ENCODE measurements at regions not wholly inside any gene's neighbourhood (a gene's known extent, or its start where the extent isn't known, plus 50 kb on each side); places are given as distances from the start of the nearest gene placed in this dataset.
"Not testable (repeated sequence)": the region's sequence is repeated elsewhere in the genome, so short reads cannot be mapped to it uniquely, and the experiment has no call there.

DNA sequence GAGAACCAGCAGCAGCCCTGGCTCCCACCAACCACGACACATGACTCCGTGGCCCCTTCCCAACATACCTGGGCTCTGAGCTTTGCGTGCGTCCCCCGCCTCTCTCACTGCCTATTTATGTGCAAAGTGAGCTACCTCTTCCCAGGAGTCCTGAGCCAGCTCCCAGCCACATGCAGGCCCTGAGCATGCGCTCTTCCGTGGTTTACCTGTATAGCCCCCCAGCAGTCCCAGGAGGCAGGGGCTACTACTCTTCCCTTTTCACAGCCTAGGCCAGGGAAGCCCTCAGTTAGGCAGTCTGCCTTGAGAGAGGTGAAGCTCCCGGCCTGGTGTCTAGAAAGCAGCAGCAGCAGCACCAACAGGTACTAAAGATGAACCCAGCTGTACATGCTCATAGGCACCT, 114.8 kb upstream of the CDYL start:
- in situ Hi-C loops (cut with MboI; ENCODE audit: low pct_unique_long_range_greater_than_20kb, low sequenced_read_pairs) = no loop called here
- DNase-seq = no peak

DNA sequence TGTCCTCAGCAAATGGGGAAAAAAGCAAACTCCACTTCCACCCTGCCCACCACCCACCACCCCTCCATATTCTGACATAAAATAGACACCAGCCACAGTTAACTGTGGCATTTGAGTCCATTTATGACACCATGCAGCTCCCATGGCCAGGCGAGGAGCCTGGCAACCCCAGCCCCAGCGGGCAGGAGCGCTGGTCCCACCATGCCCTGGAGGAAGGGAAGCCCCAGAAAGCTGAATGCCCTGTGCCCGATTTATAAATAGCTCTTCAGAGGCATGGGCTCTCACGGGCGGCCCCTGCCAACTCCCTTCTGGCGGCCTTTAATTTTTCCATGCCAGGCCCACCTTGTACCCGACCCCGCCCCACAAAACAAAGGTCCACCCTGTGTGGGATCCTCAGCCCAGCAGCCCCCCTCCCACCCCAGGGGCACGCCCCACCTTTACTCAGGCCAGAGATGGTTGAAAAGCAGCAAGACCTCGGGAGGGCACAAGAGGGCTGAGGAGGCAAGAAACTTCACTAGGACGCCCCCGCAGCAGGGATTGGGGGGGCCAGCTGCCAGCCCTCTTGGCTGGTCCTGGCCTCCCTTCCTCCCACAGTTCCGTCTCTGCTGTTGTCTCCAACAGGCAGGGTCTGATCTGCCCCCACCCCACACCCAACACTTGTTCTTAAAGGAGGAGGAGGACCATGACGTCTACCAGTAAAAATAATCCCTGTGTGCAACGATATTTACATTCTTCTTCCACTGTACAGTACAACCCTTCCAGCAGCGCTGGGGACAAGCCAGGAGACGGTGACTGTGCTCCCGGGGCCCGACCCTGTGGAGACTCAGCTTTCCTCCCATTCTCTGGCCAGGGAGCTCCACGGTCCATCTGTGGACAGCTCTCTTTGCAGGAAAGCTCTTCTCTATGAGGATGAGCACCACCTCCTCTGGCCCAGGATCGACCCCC, 115.6 kb upstream of the CDYL start:
- in situ Hi-C loops (cut with MboI; ENCODE audit: low pct_unique_long_range_greater_than_20kb, low sequenced_read_pairs) = no loop called here
- no peak for DNase-seq

DNA sequence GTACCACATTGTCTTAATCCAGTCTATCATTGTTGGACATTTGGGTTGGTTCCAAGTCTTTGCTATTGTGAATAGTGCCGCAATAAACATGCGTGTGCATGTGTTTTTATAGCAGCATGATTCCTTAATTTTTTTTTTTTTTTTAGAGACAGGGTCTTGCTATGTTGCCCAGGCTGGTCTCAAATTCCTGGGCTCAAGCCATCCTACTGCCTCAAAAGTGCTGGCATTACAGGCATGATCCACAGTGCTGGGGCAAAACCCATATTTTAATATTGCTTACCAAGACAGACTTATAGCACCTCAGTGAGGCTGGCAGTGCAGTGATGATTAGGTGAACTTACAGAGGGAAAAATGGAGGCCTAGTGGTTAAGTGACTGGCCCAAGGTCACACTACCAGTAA, 116.5 kb upstream of the CDYL start:
- in situ Hi-C loops (cut with MboI; ENCODE audit: low pct_unique_long_range_greater_than_20kb, low sequenced_read_pairs); DNase-seq: not testable (repeated sequence)

DNA sequence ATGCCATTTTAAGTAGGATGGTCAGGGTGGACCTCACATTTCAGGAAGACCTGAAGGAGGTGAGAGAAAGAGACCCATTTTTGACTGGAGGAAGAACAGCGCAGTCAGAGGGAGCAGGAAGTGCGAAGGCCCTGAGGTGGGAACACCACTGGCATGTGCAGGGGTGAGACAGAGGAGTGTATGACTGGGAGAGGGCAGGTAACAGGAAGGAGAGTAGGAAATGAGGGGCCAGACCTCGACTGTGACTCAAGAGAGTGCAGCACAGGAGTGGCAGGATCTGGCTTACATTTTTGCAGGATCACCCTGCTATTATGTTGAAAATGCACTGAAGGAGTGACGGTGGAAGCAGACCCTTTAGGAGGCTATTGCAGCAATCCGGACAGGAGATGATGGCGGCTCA, 117.7 kb upstream of the CDYL start:
- in situ Hi-C loops (cut with MboI; ENCODE audit: low pct_unique_long_range_greater_than_20kb, low sequenced_read_pairs) = no loop called here

DNA sequence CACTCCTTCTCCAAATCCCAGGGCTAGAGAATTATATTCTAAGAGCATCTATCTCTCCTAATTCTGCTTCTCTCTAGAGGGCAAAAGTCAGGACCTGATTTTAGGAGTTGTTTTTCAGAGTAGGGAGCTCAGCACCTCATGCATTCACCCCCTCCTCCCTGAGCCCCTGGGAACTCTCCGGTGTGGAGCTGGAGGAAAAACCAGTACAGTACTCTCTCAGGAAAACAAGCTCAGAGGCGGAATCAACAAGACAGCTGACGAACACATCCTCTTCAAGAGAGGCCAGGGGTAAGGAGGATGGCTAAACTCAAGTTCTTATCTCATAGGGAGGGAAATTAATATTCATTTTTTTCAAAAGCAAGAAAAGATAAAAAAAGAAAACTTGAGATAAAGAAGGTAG, 120.1 kb upstream of the CDYL start:
- DNase-seq = no peak
- in situ Hi-C loops (cut with MboI; ENCODE audit: low pct_unique_long_range_greater_than_20kb, low sequenced_read_pairs) = no loop called here

More for the DNA sequence above, 117.7 kb upstream of the CDYL start:
- DNase-seq = no peak

DNA sequence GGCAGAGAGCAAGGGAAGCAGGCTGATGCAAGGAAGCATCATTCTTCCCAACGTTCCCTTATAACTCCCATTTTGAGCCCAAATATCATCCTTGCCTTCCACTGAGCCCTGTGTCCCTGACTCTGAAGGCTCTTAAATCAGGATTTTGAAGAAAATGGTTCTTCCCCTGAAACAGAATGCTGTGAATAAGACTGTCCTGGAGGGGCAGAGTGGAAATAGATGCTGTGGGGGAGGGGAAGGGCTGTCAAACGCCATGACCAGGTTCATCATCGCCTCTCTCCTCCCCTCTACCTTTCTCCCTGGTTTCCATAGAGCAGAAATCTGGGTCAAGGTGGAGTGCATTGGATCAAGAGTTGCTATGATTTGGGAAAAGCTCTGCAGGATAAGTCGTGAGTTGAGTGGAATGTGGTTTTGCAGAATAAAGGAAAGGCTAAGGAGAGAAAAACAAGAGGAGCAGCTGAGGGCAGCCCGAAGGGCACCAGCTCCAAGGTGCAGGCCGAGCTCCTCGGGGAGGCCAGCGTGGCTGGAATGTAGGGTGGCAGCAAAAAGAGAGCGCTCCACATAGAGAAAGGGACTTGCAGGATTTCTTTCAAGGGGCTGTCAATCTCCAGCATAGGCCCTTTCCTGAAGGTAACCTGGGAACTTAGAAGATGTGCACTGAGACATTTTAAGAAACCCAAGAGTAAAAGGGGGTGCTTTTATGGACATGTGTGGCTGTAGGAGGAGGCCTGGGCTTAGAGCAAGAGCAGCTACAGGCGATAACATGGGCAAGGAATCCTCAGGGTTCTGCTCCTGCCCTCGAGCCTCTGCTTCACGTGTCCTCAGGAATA, 120.8 kb upstream of the CDYL start:
- in situ Hi-C loops (cut with MboI; ENCODE audit: low pct_unique_long_range_greater_than_20kb, low sequenced_read_pairs) = no loop called here
- DNase-seq = no peak

DNA sequence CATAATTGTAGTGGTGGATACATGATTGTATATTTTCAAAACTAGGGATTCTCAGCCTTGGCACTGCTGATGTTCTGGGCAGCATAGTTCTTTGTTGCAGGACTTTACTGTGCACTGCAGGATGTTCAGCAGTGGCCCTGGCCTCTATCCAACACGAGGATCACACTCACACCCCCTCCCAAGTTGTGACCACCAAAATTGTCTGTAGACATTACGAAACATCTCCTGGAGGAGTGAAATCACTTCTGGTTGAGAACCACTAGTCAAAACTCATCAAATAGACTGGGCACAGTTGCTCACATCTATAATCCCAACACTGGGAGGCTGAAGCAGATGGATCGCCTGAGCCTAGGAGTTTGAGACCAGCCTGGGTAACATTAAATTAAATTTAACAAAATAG, 123.1 kb upstream of the CDYL start:
- in situ Hi-C loops (cut with MboI; ENCODE audit: low pct_unique_long_range_greater_than_20kb, low sequenced_read_pairs) = no loop called here
- DNase-seq = no peak

DNA sequence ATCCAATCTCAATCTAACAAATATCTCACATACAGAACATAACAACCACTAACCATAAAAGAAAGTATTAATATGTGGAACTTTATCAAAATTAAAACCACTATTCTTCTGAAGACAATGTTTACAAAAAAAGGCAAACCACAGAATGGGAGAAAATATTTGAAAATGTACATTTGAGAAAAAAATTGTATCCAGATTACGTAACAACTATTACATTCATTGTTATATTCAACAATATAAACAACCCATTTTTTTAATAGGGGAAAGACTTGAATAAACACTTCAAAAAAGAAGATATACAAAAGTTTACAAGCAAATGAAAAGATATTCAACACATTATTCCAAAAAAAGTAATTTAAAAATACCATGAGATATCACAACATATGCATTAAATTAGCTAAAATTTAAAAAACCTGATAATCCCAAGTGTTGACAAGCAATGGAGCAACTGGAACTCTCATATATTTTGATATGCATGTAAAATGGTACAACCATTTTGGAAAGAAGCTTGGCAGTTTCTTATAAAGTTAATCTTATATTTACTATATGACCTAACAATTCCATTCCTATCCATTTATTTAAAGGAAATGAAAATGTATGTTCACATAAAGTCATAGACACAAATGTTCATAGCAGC, 124.3 kb upstream of the CDYL start:
- in situ Hi-C loops (cut with MboI; ENCODE audit: low pct_unique_long_range_greater_than_20kb, low sequenced_read_pairs) = no loop called here
- DNase-seq = no peak

DNA sequence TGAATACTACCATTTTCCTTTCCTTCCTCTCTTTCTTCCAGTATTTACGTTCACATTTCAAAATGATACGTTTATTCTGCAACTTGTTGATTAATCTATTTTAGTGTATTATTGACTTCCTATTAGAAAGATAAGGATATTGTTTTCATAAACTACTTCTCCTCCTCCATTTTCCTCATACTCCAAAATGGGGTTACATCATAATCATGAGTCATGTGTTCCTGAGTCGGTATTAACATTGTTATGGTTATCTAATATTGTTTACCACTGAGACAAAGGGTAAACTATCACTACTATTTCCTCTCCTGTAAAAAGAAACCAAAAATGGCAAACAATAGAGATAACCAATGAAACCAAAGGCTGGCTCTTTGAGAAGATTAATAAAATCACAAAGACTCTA, 126.5 kb upstream of the CDYL start:
- DNase-seq = no peak

DNA sequence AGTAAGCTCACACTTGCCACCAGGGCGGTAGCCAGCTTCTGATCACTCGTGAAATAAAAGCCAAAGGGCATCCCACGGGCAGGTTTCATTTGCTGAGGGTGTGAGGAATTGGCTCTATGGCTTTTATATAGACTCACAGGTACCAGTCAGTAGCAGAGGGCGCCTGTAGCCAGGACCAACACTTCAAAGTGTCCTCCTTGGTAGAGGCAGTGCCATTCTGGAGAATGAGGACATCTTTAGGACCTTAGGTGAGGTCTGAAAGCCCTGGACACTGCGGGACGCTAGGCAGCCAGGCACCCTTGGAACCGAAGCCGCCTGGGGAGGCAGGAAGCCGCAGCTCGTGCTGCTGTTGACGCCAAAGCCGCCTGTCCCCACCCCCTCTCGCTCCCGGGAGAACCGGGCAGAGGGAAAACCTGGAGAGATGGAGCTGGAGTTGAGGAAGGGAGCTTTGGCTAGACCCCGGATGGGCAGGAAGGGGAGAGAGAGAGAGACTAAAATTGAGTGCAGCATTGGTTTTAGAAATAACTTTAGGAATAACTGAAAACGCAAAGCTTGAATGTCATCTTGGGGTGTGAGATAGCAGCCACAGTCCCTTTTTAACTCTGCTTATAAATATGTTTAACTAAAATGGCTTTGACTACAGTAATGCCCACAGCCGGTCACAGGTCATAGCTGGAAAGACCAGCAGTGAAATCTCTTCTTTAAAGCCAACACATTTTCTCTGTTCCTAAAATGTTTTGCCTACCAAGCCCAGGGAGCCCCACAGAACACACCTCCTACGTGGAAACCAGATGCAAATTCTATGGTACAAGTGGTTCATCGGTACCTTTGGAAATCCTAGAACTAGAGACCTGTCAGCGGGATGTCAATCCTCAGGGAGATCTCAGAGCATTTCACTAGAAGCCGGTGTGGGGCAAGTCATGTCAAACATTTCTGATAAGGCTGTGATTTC, 128.5 kb upstream of the CDYL start:
- in situ Hi-C loops (cut with MboI; ENCODE audit: low pct_unique_long_range_greater_than_20kb, low sequenced_read_pairs) = no loop called here
- peak; percentile 67 for DNase-seq

More for the DNA sequence above, 126.5 kb upstream of the CDYL start:
- in situ Hi-C loops (cut with MboI; ENCODE audit: low pct_unique_long_range_greater_than_20kb, low sequenced_read_pairs) = no loop called here

DNA sequence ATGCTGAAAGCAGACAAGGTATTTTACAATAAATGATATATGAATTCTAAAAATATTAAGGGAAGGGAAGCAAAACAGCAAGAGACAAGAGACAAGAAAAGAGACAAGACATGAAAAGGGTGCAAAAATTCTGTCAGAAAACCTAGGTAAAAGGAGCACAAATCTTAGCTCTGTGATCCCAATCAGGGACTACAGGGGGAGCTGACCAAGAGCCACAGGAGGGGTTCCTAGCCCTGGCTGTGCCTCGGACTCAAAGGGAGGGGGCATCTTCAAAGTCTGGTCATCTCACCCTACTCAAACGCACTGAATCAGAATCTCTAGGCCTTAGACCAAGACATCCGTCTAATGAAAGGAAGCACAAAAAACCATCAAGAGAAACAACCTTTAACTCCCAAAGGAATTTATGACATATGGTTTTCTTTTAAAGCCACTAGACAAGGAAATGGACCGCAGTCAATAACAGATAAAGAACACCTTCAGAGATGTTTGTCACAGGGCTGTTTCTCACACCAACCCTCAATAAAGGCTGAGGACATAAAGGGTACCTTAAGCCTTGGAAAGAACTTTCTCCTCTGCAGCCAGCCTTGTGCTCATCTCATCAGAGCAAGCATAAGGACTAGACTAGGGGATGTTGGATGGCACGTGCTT, 130.4 kb upstream of the CDYL start:
- no peak for DNase-seq
- in situ Hi-C loops (cut with MboI; ENCODE audit: low pct_unique_long_range_greater_than_20kb, low sequenced_read_pairs) = no loop called here

DNA sequence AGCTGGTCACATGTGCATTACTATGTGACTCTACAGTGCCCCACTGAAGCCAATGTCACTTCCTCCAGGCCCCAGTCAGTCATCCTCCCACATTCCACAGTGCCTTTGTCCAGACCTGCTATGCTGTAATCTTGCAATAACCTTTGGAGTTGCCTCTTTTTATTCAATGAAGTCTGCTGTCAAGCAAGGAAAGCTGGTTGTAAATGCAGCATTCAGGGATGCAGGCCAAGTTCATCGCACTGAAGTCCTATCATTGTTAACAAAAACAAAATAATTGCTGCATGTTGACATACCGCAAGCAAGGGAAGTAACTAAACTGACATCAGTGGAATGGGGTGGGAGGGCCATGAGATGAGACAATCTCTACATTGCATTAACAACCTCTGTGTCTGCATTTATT, 131.2 kb upstream of the CDYL start:
- DNase-seq = no peak
- in situ Hi-C loops (cut with MboI; ENCODE audit: low pct_unique_long_range_greater_than_20kb, low sequenced_read_pairs) = no loop called here

DNA sequence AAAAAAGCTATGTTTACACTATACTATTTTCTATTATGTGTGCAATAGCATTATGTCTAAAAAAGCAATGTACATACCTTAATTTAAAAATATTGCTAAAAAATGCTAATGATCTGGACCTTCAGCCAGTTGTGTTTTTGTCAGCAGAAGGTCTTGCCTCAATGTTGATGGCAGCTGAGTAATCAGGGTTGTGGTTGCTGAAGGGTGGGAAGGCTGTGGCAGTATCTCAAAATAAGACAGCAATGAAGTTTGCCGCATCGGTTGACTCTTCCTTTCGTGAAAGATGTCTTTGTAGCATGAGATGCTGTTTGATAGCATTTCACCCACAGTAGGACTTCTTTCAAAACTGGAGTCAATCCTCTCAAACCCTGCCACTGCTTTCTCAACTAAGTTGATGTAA, 134.7 kb upstream of the CDYL start:
- DNase-seq = no peak
- in situ Hi-C loops (cut with MboI; ENCODE audit: low pct_unique_long_range_greater_than_20kb, low sequenced_read_pairs) = no loop called here

DNA sequence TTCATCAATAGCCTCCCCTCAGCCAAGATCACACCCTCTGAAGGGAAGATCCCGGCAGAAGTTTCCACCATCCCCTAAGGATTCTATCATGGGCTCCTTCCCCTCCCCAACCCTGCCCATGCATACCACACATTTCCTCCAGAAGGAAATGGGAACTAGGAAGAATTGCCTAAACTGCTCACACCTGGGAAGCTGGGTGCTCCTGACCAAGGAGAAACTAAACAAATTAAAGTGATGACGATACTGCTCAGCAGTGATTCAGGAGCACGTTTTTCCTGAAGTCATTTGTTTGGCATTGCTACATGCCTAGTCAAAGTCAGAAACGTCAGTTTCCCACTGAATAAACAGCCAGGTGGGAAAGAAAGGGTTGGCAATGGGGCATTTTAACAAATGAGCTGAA, 136.1 kb upstream of the CDYL start:
- in situ Hi-C loops (cut with MboI; ENCODE audit: low pct_unique_long_range_greater_than_20kb, low sequenced_read_pairs) = no loop called here
- DNase-seq = no peak

DNA sequence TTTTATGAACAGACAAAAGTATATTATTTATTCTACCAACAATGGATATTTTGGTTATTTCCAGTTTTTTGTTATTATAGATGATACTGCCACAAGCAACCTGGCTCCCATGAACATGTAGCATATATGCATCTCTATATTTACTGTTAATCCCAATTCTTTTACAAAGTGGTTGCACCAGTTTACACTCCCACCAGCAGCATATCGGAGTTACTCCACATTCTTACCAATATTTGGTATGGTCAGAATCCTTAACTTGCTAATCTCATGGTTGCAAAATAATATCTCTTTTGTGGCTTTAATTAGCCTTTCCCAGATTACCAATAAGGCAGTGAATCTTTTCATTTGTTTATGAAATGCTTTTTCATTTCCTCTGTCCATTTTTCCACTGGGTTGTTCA, 137.6 kb upstream of the CDYL start:
- in situ Hi-C loops (cut with MboI; ENCODE audit: low pct_unique_long_range_greater_than_20kb, low sequenced_read_pairs) = no loop called here
- DNase-seq = no peak

DNA sequence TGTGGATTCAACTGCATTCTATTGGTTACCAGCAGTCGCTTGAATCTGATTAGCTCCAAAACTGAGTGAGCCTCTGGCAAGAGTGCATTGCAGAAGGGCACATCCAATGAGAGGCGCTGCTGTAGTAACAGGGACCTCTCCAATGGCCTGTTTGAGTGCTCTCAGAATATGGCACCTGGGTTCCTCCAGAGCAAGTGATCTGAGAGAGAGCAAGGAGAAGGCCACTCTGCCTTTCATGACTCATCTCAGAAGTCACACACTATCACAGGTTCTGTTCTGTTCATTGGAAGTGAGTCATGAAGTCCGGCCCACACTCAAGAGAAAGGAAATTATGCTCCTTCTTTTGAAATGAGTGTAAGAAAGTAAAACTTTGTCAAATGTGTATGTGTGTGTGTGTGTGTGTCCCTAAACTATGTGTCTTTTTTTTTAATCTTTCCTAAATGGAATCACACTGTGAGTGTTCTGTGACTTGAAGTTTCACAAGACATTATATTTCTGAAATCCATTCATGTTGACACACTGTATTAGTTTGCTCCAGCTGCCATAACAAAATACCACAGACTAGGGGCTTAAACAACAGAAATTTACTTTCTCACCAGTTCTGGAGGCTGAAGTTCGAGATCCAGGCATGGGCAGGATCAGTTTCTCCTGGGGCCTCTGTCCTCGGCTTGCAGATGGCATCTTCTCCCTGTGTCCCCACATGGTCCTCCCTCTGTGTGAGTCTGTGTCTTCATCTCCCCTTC, 138.3 kb upstream of the CDYL start:
- in situ Hi-C loops (cut with MboI; ENCODE audit: low pct_unique_long_range_greater_than_20kb, low sequenced_read_pairs) = no loop called here

DNA sequence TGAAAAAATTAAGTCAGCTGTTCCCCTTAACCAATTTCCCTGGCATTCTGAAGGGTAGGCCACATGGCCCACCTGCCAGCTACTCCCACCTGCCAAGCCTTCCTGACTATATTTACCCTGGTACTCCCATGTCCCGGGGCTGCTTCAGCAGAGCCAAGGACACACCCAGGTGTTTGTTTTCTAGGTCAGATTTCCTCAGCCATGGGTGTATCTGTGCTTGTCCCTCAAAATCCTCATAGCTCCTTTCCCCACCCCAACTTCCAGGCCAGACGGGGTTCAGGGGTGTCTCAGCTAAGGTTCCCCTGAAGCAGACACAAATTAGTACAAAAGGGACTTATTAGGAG, 139.4 kb upstream of the CDYL start:
- no peak for DNase-seq
- in situ Hi-C loops (cut with MboI; ENCODE audit: low pct_unique_long_range_greater_than_20kb, low sequenced_read_pairs) = no loop called here

More for the DNA sequence above, 138.3 kb upstream of the CDYL start:
- DNase-seq = no peak

Data from KBM-7 (cell line).